IPS-18a (cell line): ENCODE measurements at regions not wholly inside any gene's neighbourhood (a gene's known extent, or its start where the extent isn't known, plus 50 kb on each side); places are given as distances from the start of the nearest gene placed in this dataset.
"Not testable (repeated sequence)": the region's sequence is repeated elsewhere in the genome, so short reads cannot be mapped to it uniquely, and the experiment has no call there.

Experiments used
- H3K27ac ChIP-seq: one replicate; pipeline ENCODE4 v1.5.1; 2013; ENCODE audit warnings: low read length
- H3K27me3 ChIP-seq: one replicate; pipeline ENCODE4 v1.6.1; 2013; ENCODE audit warnings: mild to moderate bottlenecking, low read length; ENCODE audit not compliant: control insufficient read depth, insufficient read depth
- H3K36me3 ChIP-seq: one replicate; pipeline ENCODE4 v1.6.1; 2013; ENCODE audit warnings: low read depth, low read length; ENCODE audit not compliant: control insufficient read depth
- H3K4me1 ChIP-seq: one replicate; pipeline ENCODE4 v1.6.1; 2013; ENCODE audit warnings: low read depth, low read length; ENCODE audit not compliant: control insufficient read depth
- H3K4me3 ChIP-seq: one replicate; pipeline ENCODE4 v1.5.1; 2013; ENCODE audit warnings: low read length
- H3K9ac ChIP-seq: one replicate; pipeline ENCODE4 v1.6.1; 2013; ENCODE audit warnings: mild to moderate bottlenecking, low read length, moderate library complexity
- H3K9me3 ChIP-seq: one replicate; pipeline ENCODE4 v1.6.1; 2013; ENCODE audit warnings: low read depth, low read length; ENCODE audit not compliant: control insufficient read depth

DNA sequence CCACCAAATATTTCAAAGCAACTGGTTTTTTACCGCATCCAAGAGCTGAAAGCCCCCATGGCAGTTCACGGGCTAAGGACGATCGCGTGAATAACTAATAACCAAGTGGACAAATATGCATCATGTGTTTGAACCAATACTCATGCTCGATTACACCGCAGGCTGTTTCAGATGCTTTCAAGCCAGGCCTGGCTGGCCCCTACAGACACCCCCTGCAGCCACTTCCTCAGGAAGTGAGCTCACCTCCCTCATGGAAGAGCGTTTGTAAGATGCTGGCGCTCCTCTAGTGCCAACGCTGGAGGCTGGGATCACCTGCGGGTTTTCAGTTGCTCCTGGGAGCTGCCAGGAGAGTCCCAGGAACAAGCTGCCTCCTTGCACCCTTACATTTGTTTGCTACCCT lies 53.9 kb upstream of the PTCH1 start:
- Histone ChIP-seq H3K36me3 (no peaks in the 10 kb centered on the region), H3K27me3 (peaks cover 6% of the 10 kb centered on the region), H3K4me3 (no peak overlapping the region), H3K9ac (no peak overlapping the region), H3K27ac (no peak overlapping the region), H3K9me3 (no peaks in the 10 kb centered on the region), H3K4me1 (peaks cover 20% of the 10 kb centered on the region)

DNA sequence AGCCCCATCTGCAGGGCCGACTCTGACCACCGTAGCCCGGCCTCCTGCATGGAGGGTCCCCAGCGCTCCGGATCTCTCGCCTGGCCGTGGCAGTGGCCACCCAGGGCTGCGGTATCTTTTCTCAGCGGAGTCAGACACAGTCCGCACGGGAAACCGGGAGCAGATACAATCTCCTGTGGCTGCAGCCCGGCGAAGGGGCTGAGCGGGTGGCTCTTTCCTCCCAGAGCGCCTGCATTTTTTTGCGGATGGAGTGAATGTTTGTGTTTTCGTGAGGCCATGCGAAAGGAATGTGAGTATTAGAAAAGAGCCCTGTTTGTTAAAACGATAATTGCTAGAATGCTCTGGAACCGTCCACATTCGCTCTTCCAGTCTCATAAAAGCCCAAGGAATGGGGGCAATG lies 53.4 kb upstream of the PTCH1 start:
- H3K4me1 ChIP-seq, result peaks cover 20% of the 10 kb centered on the region
- H3K27ac ChIP-seq, result no peak overlapping the region
- H3K36me3 ChIP-seq, result no peaks in the 10 kb centered on the region
- H3K4me3 ChIP-seq, result no peak overlapping the region
- H3K9me3 ChIP-seq, result no peaks in the 10 kb centered on the region
- no peak overlapping the region for H3K9ac ChIP-seq
- H3K27me3 ChIP-seq, result peaks cover 6% of the 10 kb centered on the region

DNA sequence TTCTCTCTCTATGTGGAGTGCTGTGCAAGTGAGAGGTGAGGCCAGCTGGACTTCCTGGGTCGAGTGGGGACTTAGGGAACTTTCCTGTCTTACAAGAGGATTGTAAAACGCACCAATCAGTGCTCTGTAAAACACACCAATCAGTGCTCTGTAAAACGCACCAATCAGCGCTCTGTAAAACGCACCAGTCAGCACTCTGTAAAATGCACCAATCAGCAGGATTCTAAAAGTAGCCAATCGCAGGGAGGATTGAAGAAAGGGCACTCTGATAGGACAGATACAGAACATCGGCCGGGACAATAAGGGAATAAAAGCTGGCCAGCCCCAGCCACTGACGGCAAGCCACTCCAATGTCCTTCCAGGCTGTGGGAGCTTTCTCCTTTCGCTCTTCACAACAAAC lies 52.0 kb upstream of the PTCH1 start:
- H3K9ac ChIP-seq, H3K4me3 ChIP-seq, H3K27me3 ChIP-seq, H3K9me3 ChIP-seq, H3K27ac ChIP-seq, H3K36me3 ChIP-seq: not testable (repeated sequence)
- peaks cover 20% of the 10 kb centered on the region for H3K4me1 ChIP-seq
